Activated CD8-positive, alpha-beta memory T cell treated with anti-CD3 and anti-CD28 coated beads for 36 hours (primary cell): ENCODE measurements at regions not wholly inside any gene's neighbourhood (a gene's known extent, or its start where the extent isn't known, plus 50 kb on each side); places are given as distances from the start of the nearest gene placed in this dataset.

Experiments used
- CTCF ChIA-PET: fragments of 350-600 bp; sonication (Branson Sonifier 250); formaldehyde crosslinking; loops from one replicate; lab custom pipeline; 2021; ENCODE audit warnings: antibody characterized with exemption; lab: Charles Lee
- POLR2A ChIA-PET: fragments of 350-600 bp; sonication (Branson Sonifier 250); formaldehyde crosslinking; loops from one replicate; lab custom pipeline; 2021; ENCODE audit warnings: antibody characterized with exemption; lab: Charles Lee

GRCh38 chr21:32185103-32185502, 93.7 kb downstream of the MIS18A start:
- ChIA-PET POLR2A (no interaction called here), CTCF (no interaction called here)

- ChIA-PET CTCF (no interaction called here), POLR2A (no interaction called here)
These were observed 94.4 kb downstream of the MIS18A start for GRCh38 chr21:32184485-32184884.

- CTCF ChIA-PET, result no interaction called here
- POLR2A ChIA-PET, result no interaction called here
These were observed 94.8 kb downstream of the MIS18A start for GRCh38 chr21:32184065-32184464.

GRCh38 chr21:32183396-32183795, 95.5 kb downstream of the MIS18A start:
- POLR2A ChIA-PET, result no interaction called here
- CTCF ChIA-PET, result no interaction called here

GRCh38 chr21:32182449-32182848, 96.4 kb downstream of the MIS18A start:
- POLR2A ChIA-PET, result no interaction called here
- CTCF ChIA-PET, result no interaction called here

- POLR2A ChIA-PET, result no interaction called here
- CTCF ChIA-PET, result no interaction called here
These were observed 97.4 kb downstream of the MIS18A start for GRCh38 chr21:32181457-32181856.

GRCh38 chr21:32174819-32175218, 104.0 kb downstream of the MIS18A start:
- POLR2A ChIA-PET, result no interaction called here

GRCh38 chr21:32173121-32173724, 105.6 kb downstream of the MIS18A start:
- ChIA-PET POLR2A (no interaction called here), CTCF (interaction anchor here (0.5 kb wide), 1 partner anchor 208 kb away, joined by 6 read pairs; no protein-coding TSS in a partner anchor)

More at GRCh38 chr21:32174819-32175218, 104.0 kb downstream of the MIS18A start:
- CTCF ChIA-PET, result no interaction called here

GRCh38 chr21:32172106-32172505, 106.7 kb downstream of the MIS18A start:
- CTCF ChIA-PET, result no interaction called here
- POLR2A ChIA-PET, result no interaction called here

GRCh38 chr21:32167513-32167912, 111.3 kb downstream of the MIS18A start:
- CTCF ChIA-PET, result no interaction called here
- POLR2A ChIA-PET, result no interaction called here

- ChIA-PET CTCF (no interaction called here), POLR2A (no interaction called here)
These were observed 115.5 kb downstream of the MIS18A start for GRCh38 chr21:32163386-32163785.

- CTCF ChIA-PET, result no interaction called here
- POLR2A ChIA-PET, result no interaction called here
These were observed 116.0 kb downstream of the MIS18A start for GRCh38 chr21:32162727-32163320.

- POLR2A ChIA-PET, result no interaction called here
- CTCF ChIA-PET, result no interaction called here
These were observed 123.6 kb downstream of the MIS18A start for GRCh38 chr21:32155226-32155625.

GRCh38 chr21:32147041-32147440, 131.8 kb downstream of the MIS18A start:
- CTCF ChIA-PET, result no interaction called here
- POLR2A ChIA-PET, result no interaction called here

- POLR2A ChIA-PET, result no interaction called here
- CTCF ChIA-PET, result no interaction called here
These were observed 134.0 kb downstream of the MIS18A start for GRCh38 chr21:32144851-32145250.

- POLR2A ChIA-PET, result no interaction called here
- CTCF ChIA-PET, result interaction anchor here (0.5 kb wide), 1 partner anchor 540 kb away, joined by 3 read pairs; no protein-coding TSS in a partner anchor
These were observed 135.5 kb downstream of the MIS18A start for GRCh38 chr21:32143241-32143939.

- ChIA-PET POLR2A (no interaction called here), CTCF (no interaction called here)
These were observed 137.6 kb downstream of the MIS18A start for GRCh38 chr21:32141318-32141633.

GRCh38 chr21:32140604-32141317, 138.1 kb downstream of the MIS18A start:
- ChIA-PET POLR2A (no interaction called here), CTCF (no interaction called here)

GRCh38 chr21:32140151-32140550, 138.7 kb downstream of the MIS18A start:
- ChIA-PET CTCF (no interaction called here), POLR2A (no interaction called here)

GRCh38 chr21:32138658-32139057, 140.2 kb downstream of the MIS18A start:
- ChIA-PET POLR2A (no interaction called here), CTCF (no interaction called here)
